ENCODE measurements at regions not wholly inside any gene's neighbourhood (a gene's known extent, or its start where the extent isn't known, plus 50 kb on each side); places are given as distances from the start of the nearest gene placed in this dataset.

DNA sequence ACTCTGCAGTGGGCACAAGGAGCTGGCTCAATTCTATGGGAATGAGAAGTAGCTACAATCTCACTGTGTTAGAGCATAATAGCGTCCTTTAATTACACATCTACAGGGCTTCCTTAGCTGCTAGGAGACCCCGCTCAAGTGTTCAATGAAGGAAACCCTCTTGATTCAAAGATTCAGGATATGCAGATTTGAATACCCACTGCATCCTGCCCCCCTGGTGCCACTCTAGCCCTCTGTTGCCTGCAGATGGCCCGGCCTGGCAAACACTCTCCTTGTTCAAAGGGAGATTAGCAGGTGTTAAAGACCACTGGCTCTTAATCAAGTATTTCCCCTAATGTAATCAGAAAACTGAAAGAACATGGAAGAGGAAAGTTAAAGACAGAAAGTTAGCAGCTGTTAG lies 356.6 kb downstream of the VGLL3 start:
- DNase-seq (ENCODE audit: low read depth) = no peak
- H3K4me3 ChIP-seq (ENCODE audit: low read length) = no peak overlapping the region
- TF ChIP-seq, protein P1, sequence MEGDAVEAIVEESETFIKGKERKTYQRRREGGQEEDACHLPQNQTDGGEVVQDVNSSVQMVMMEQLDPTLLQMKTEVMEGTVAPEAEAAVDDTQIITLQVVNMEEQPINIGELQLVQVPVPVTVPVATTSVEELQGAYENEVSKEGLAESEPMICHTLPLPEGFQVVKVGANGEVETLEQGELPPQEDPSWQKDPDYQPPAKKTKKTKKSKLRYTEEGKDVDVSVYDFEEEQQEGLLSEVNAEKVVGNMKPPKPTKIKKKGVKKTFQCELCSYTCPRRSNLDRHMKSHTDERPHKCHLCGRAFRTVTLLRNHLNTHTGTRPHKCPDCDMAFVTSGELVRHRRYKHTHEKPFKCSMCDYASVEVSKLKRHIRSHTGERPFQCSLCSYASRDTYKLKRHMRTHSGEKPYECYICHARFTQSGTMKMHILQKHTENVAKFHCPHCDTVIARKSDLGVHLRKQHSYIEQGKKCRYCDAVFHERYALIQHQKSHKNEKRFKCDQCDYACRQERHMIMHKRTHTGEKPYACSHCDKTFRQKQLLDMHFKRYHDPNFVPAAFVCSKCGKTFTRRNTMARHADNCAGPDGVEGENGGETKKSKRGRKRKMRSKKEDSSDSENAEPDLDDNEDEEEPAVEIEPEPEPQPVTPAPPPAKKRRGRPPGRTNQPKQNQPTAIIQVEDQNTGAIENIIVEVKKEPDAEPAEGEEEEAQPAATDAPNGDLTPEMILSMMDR (conservative IDR thresholded peaks at IDR 0.05; ENCODE audit: low read depth, low read length) = no peak

DNA sequence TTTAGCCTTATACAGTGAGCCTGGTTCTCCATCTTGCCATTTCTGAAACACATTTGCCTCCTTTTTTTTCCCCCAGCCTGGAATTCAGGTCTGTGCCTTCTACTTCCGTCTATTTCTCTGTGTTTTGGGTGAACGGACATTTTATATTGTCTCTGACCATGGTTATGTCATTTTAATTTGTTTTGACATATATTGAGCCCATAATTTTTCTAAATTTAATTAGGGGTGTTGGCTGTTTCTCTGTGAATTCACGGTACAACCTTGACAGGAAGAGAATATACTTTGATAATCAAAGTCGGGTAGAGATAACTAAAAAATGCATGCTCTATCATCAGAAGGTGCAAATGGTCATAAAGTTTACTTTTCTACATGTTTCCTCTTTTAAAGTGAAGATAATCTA lies 361.4 kb downstream of the VGLL3 start:
- no peak for DNase-seq (ENCODE audit: low read depth)
- no peak overlapping the region for H3K4me3 ChIP-seq (ENCODE audit: low read length)
- TF ChIP-seq, protein P1 (conservative IDR thresholded peaks at IDR 0.05; ENCODE audit: low read depth, low read length) = no peak

DNA sequence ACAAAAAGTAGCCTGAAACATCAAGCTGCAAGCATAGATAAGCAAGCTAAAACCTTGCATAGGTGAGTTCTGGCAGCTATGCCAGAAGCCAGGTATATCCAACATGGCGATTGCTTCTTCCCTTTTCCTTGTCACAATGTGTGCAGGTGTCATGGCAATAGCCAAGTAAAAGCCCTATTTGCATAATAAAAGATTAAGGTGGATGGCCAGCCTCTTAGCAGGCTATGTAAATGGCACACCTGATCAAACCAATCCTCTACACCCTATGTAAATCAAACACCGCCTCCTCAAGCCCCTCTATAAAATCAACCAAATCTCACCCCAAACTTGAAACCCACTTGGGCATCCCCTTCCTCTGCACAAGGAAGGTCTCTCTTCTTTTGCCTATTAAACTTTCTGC lies 366.8 kb downstream of the VGLL3 start:
- DNase-seq (ENCODE audit: low read depth) = no peak
- TF ChIP-seq, protein P1 (conservative IDR thresholded peaks at IDR 0.05; ENCODE audit: low read depth, low read length) = no peak
- no peak overlapping the region for H3K4me3 ChIP-seq (ENCODE audit: low read length)

- DNase-seq (ENCODE audit: low read depth) = no peak
- TF ChIP-seq, protein P1 (conservative IDR thresholded peaks at IDR 0.05; ENCODE audit: low read depth, low read length) = no peak
- H3K4me3 ChIP-seq (ENCODE audit: low read length) = no peak overlapping the region
These were observed 372.2 kb downstream of the VGLL3 start for GRCh38 chr3:86618706-86619105.

- no peak for DNase-seq (ENCODE audit: low read depth)
- no peak overlapping the region for H3K4me3 ChIP-seq (ENCODE audit: low read length)
- TF ChIP-seq, protein P1 (conservative IDR thresholded peaks at IDR 0.05; ENCODE audit: low read depth, low read length) = no peak
These were observed 385.8 kb downstream of the VGLL3 start for GRCh38 chr3:86605166-86605565.

DNA sequence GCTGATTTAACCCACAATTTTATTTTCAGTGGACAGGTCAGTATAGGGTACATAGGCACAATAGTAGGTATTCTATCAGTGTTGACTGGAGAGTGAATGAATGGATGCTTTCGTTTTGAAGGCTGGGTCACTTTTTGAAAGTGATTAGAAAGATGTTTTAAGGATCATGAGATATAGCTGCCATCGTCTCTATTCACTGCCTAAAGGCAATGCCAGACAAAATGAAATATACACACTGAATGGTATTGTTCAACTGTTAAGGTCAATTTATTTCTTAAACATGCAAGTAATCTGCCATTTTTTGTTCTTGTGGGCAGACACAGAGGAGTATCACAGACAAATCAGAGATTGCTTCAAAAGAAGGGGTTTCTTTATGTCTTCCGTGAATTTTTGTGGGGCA lies 395.3 kb downstream of the VGLL3 start:
- TF ChIP-seq, protein P1 (conservative IDR thresholded peaks at IDR 0.05; ENCODE audit: low read depth, low read length) = no peak
- no peak for DNase-seq (ENCODE audit: low read depth)
- no peak overlapping the region for H3K4me3 ChIP-seq (ENCODE audit: low read length)

- no peak overlapping the region for H3K4me3 ChIP-seq (ENCODE audit: low read length)
- TF ChIP-seq, protein P1 (conservative IDR thresholded peaks at IDR 0.05; ENCODE audit: low read depth, low read length) = no peak
- no peak for DNase-seq (ENCODE audit: low read depth)
These were observed 396.1 kb downstream of the VGLL3 start for GRCh38 chr3:86594838-86595237.

Measured in retinal pigment epithelial cell (primary cell).